ENCODE measurements at regions not wholly inside any gene's neighbourhood (a gene's known extent, or its start where the extent isn't known, plus 50 kb on each side); places are given as distances from the start of the nearest gene placed in this dataset.

- ChIA-PET CTCF (interaction anchor here (1.2 kb wide), 1 partner anchor 15 kb away, joined by 3 read pairs; no protein-coding TSS in a partner anchor), POLR2A (no interaction called here)
- no peak for DNase-seq
- Histone ChIP-seq H3K36me3 (ENCODE audit: control insufficient read depth in 4 of 4, insufficient read depth in 4 of 4, low read length in 3 of 4) (no peaks in the 10 kb centered on the region), H3K9me3 (ENCODE audit: control extremely low read depth in 1 of 5, control insufficient read depth in 4 of 5, insufficient read depth in 2 of 5, low read depth in 1 of 5, low read length in 4 of 5) (peaks cover 0 to 11% (median 4%) of the 10 kb centered on the region in 5 experiments), H3K27ac (ENCODE audit: insufficient read depth in 1 of 2, low read depth in 1 of 2, low read length in 2 of 2, poor library complexity in 1 of 2, severe bottlenecking in 2 of 2) (no peak overlapping the region), H3K27me3 (replicated peaks in 2 of 5; ENCODE audit: control insufficient read depth in 4 of 5, insufficient read depth in 5 of 5, low read length in 4 of 5) (peaks cover 6 to 58% (median 8%) of the 10 kb centered on the region in 5 experiments), H3K4me1 (ENCODE audit: control extremely low read depth in 1 of 4, control insufficient read depth in 4 of 4, insufficient read depth in 4 of 4, low read length in 3 of 4) (no peaks in the 10 kb centered on the region), H3K4me3 (ENCODE audit: control insufficient read depth in 1 of 7, extremely low read depth in 1 of 7, insufficient read depth in 4 of 7, low read depth in 2 of 7, low read length in 6 of 7) (no peak overlapping the region)
- 91% methylated on average over 7 of the region's 8 CpGs for WGBS (ENCODE audit: insufficient coverage)
These were observed 100.6 kb upstream of the AFDN start for GRCh38 chr6:167726043-167726621.

GRCh38 chr6:167730441-167730840 is 96.3 kb upstream of the AFDN start:
- H3K4me3 ChIP-seq (ENCODE audit: control insufficient read depth in 1 of 7, extremely low read depth in 1 of 7, insufficient read depth in 4 of 7, low read depth in 2 of 7, low read length in 6 of 7) = no peak overlapping the region
- ChIA-PET CTCF (no interaction called here), POLR2A (no interaction called here)
- H3K4me1 ChIP-seq (ENCODE audit: control extremely low read depth in 1 of 4, control insufficient read depth in 4 of 4, insufficient read depth in 4 of 4, low read length in 3 of 4) = no peaks in the 10 kb centered on the region
- H3K27me3 ChIP-seq (replicated peaks in 2 of 5; ENCODE audit: control insufficient read depth in 4 of 5, insufficient read depth in 5 of 5, low read length in 4 of 5) = peaks cover 0 to 50% (median 5%) of the 10 kb centered on the region in 5 experiments
- no peak overlapping the region for H3K27ac ChIP-seq (ENCODE audit: insufficient read depth in 1 of 2, low read depth in 1 of 2, low read length in 2 of 2, poor library complexity in 1 of 2, severe bottlenecking in 2 of 2)
- H3K36me3 ChIP-seq (ENCODE audit: control insufficient read depth in 4 of 4, insufficient read depth in 4 of 4, low read length in 3 of 4) = no peaks in the 10 kb centered on the region
- WGBS (ENCODE audit: insufficient coverage) = 97% methylated on average over 12 of the region's 15 CpGs
- no peaks in the 10 kb centered on the region for H3K9me3 ChIP-seq (ENCODE audit: control extremely low read depth in 1 of 5, control insufficient read depth in 4 of 5, insufficient read depth in 2 of 5, low read depth in 1 of 5, low read length in 4 of 5)
- no peak for DNase-seq

GRCh38 chr6:167731216-167731615 is 95.5 kb upstream of the AFDN start:
- no peak for DNase-seq
- Histone ChIP-seq H3K36me3 (ENCODE audit: control insufficient read depth in 4 of 4, insufficient read depth in 4 of 4, low read length in 3 of 4) (no peaks in the 10 kb centered on the region), H3K9me3 (ENCODE audit: control extremely low read depth in 1 of 5, control insufficient read depth in 4 of 5, insufficient read depth in 2 of 5, low read depth in 1 of 5, low read length in 4 of 5) (no peaks in the 10 kb centered on the region), H3K27me3 (replicated peaks in 2 of 5; ENCODE audit: control insufficient read depth in 4 of 5, insufficient read depth in 5 of 5, low read length in 4 of 5) (peaks cover 0 to 42% (median 3%) of the 10 kb centered on the region in 5 experiments), H3K4me1 (ENCODE audit: control extremely low read depth in 1 of 4, control insufficient read depth in 4 of 4, insufficient read depth in 4 of 4, low read length in 3 of 4) (no peaks in the 10 kb centered on the region), H3K4me3 (ENCODE audit: control insufficient read depth in 1 of 7, extremely low read depth in 1 of 7, insufficient read depth in 4 of 7, low read depth in 2 of 7, low read length in 6 of 7) (no peak overlapping the region), H3K27ac (ENCODE audit: insufficient read depth in 1 of 2, low read depth in 1 of 2, low read length in 2 of 2, poor library complexity in 1 of 2, severe bottlenecking in 2 of 2) (no peak overlapping the region)
- POLR2A ChIA-PET = no interaction called here
- CTCF ChIA-PET = no interaction called here
- WGBS (ENCODE audit: insufficient coverage) = 97% methylated on average over 18 of the region's 19 CpGs

GRCh38 chr6:167731731-167732422 is 94.8 kb upstream of the AFDN start:
- ChIA-PET CTCF (no interaction called here), POLR2A (no interaction called here)
- DNase-seq = no peak

GRCh38 chr6:167733740-167734661 is 92.7 kb upstream of the AFDN start:
- Histone ChIP-seq H3K4me3 (ENCODE audit: control insufficient read depth in 1 of 7, extremely low read depth in 1 of 7, insufficient read depth in 4 of 7, low read depth in 2 of 7, low read length in 6 of 7) (no peak overlapping the region), H3K27ac (ENCODE audit: insufficient read depth in 1 of 2, low read depth in 1 of 2, low read length in 2 of 2, poor library complexity in 1 of 2, severe bottlenecking in 2 of 2) (no peak overlapping the region), H3K27me3 (replicated peaks in 2 of 5; ENCODE audit: control insufficient read depth in 4 of 5, insufficient read depth in 5 of 5, low read length in 4 of 5) (peaks cover 0 to 55% (median under 1%) of the 10 kb centered on the region in 5 experiments), H3K36me3 (ENCODE audit: control insufficient read depth in 4 of 4, insufficient read depth in 4 of 4, low read length in 3 of 4) (no peaks in the 10 kb centered on the region), H3K9me3 (ENCODE audit: control extremely low read depth in 1 of 5, control insufficient read depth in 4 of 5, insufficient read depth in 2 of 5, low read depth in 1 of 5, low read length in 4 of 5) (no peaks in the 10 kb centered on the region), H3K4me1 (ENCODE audit: control extremely low read depth in 1 of 4, control insufficient read depth in 4 of 4, insufficient read depth in 4 of 4, low read length in 3 of 4) (no peaks in the 10 kb centered on the region)
- ChIA-PET POLR2A (no interaction called here), CTCF (no interaction called here)
- DNase-seq = peak in 1 of 3 donors; percentile 15
- 62% methylated on average over 15 of the region's 16 CpGs for WGBS (ENCODE audit: insufficient coverage)

More at GRCh38 chr6:167731731-167732422, 94.8 kb upstream of the AFDN start:
- Histone ChIP-seq H3K36me3 (ENCODE audit: control insufficient read depth in 4 of 4, insufficient read depth in 4 of 4, low read length in 3 of 4) (no peaks in the 10 kb centered on the region), H3K27ac (ENCODE audit: insufficient read depth in 1 of 2, low read depth in 1 of 2, low read length in 2 of 2, poor library complexity in 1 of 2, severe bottlenecking in 2 of 2) (no peak overlapping the region), H3K4me3 (ENCODE audit: control insufficient read depth in 1 of 7, extremely low read depth in 1 of 7, insufficient read depth in 4 of 7, low read depth in 2 of 7, low read length in 6 of 7) (no peak overlapping the region), H3K9me3 (ENCODE audit: control extremely low read depth in 1 of 5, control insufficient read depth in 4 of 5, insufficient read depth in 2 of 5, low read depth in 1 of 5, low read length in 4 of 5) (no peaks in the 10 kb centered on the region), H3K27me3 (replicated peaks in 2 of 5; ENCODE audit: control insufficient read depth in 4 of 5, insufficient read depth in 5 of 5, low read length in 4 of 5) (peaks cover 0 to 45% (median 3%) of the 10 kb centered on the region in 5 experiments), H3K4me1 (ENCODE audit: control extremely low read depth in 1 of 4, control insufficient read depth in 4 of 4, insufficient read depth in 4 of 4, low read length in 3 of 4) (no peaks in the 10 kb centered on the region)
- 94% methylated on average over 18 of the region's 23 CpGs for WGBS (ENCODE audit: insufficient coverage)

GRCh38 chr6:167734662-167735083 is 92.0 kb upstream of the AFDN start:
- CTCF ChIA-PET = no interaction called here
- no peaks in the 10 kb centered on the region for H3K36me3 ChIP-seq (ENCODE audit: control insufficient read depth in 4 of 4, insufficient read depth in 4 of 4, low read length in 3 of 4)
- POLR2A ChIA-PET = no interaction called here
- DNase-seq = peak in 2 of 3 donors; percentile 5 to 55
- H3K4me3 ChIP-seq (ENCODE audit: control insufficient read depth in 1 of 7, extremely low read depth in 1 of 7, insufficient read depth in 4 of 7, low read depth in 2 of 7, low read length in 6 of 7) = no peak overlapping the region
- no peaks in the 10 kb centered on the region for H3K9me3 ChIP-seq (ENCODE audit: control extremely low read depth in 1 of 5, control insufficient read depth in 4 of 5, insufficient read depth in 2 of 5, low read depth in 1 of 5, low read length in 4 of 5)
- H3K4me1 ChIP-seq (ENCODE audit: control extremely low read depth in 1 of 4, control insufficient read depth in 4 of 4, insufficient read depth in 4 of 4, low read length in 3 of 4) = no peaks in the 10 kb centered on the region
- no peak overlapping the region for H3K27ac ChIP-seq (ENCODE audit: insufficient read depth in 1 of 2, low read depth in 1 of 2, low read length in 2 of 2, poor library complexity in 1 of 2, severe bottlenecking in 2 of 2)
- peaks cover 0 to 57% (median 0%) of the 10 kb centered on the region in 5 experiments for H3K27me3 ChIP-seq (replicated peaks in 2 of 5; ENCODE audit: control insufficient read depth in 4 of 5, insufficient read depth in 5 of 5, low read length in 4 of 5)
- WGBS (ENCODE audit: insufficient coverage) = 70% methylated on average over 2 of the region's 6 CpGs

Measured in common myeloid progenitor, CD34-positive (primary cell).